Fibroblast of lung (primary cell): ENCODE measurements at regions not wholly inside any gene's neighbourhood (a gene's known extent, or its start where the extent isn't known, plus 50 kb on each side); places are given as distances from the start of the nearest gene placed in this dataset.
A peak's percentile ranks its signal among the peaks of the same experiment; 100 is the strongest.

ENCODE experiments used
- DNase-seq, 2 donors: peaks; one replicate each; pipeline versions ENCODE4 v3.0.0 to v3.0.0-alpha.2; 2010; ENCODE audit warnings: low read depth in 2 of 2
- H2AFZ ChIP-seq: 2 replicates; pipeline ENCODE4 v1.5.1; 2012; ENCODE audit warnings: low read length, control low read depth, inconsistent platforms
- H3K27ac ChIP-seq: 2 replicates; pipeline ENCODE4 v1.5.1; 2011; ENCODE audit warnings: low read length, control low read depth; ENCODE audit not compliant: insufficient read depth
- H3K27me3 ChIP-seq: 2 replicates; pipeline ENCODE4 v1.5.1; 2011; ENCODE audit warnings: mild to moderate bottlenecking, low read length; ENCODE audit not compliant: control insufficient read depth, insufficient read depth
- H3K36me3 ChIP-seq: 2 replicates; pipeline ENCODE4 v1.5.1; 2011; ENCODE audit warnings: low read length; ENCODE audit not compliant: control insufficient read depth, insufficient read depth
- H3K4me1 ChIP-seq: 2 replicates; pipeline ENCODE4 v1.5.1; 2011; ENCODE audit warnings: low read length; ENCODE audit not compliant: control insufficient read depth, insufficient read depth; ENCODE audit errors: extremely low read depth
- H3K4me2 ChIP-seq: 2 replicates; pipeline ENCODE4 v1.5.1; 2011; ENCODE audit warnings: low read length, control low read depth; ENCODE audit not compliant: insufficient read depth; ENCODE audit errors: extremely low read depth
- H3K4me3 ChIP-seq, 4 experiments: fragments of 200-600 bp in 1 of 4; sonication (generic) in 1 of 4; replicated peaks in 1 of 4; 2 replicates each; pipeline ENCODE4 v1.5.1; 2011 to 2016; ENCODE audit warnings: low read length in 4 of 4, low read depth in 3 of 4, mild to moderate bottlenecking in 3 of 4, control low read depth in 2 of 4, inconsistent platforms in 1 of 4, mixed read lengths in 1 of 4; ENCODE audit not compliant: insufficient read depth in 1 of 4; ENCODE audit errors: control extremely low read depth in 1 of 4
- H3K79me2 ChIP-seq: 2 replicates; pipeline ENCODE4 v1.5.1; 2012; ENCODE audit warnings: mild to moderate bottlenecking, low read length, inconsistent platforms; ENCODE audit not compliant: control insufficient read depth, insufficient read depth
- H3K9ac ChIP-seq: 2 replicates; pipeline ENCODE4 v1.5.1; 2011; ENCODE audit warnings: mild to moderate bottlenecking, low read length, control low read depth; ENCODE audit not compliant: insufficient read depth
- H3K9me3 ChIP-seq: 2 replicates; pipeline ENCODE4 v1.5.1; 2012; ENCODE audit warnings: low read depth, low read length; ENCODE audit not compliant: control insufficient read depth, insufficient read depth
- H4K20me1 ChIP-seq: 2 replicates; pipeline ENCODE4 v1.5.1; 2011; ENCODE audit warnings: low read length; ENCODE audit not compliant: control insufficient read depth, insufficient read depth; ENCODE audit errors: extremely low read depth
- CTCF ChIP-seq, 2 donors: IDR thresholded peaks in 1 of 2; conservative IDR thresholded peaks in 1 of 2; 1 replicate in 1 of 2; 2 replicates in 1 of 2; pipeline ENCODE4 v1.5.1; 2011 to 2012; ENCODE audit warnings: low read length in 2 of 2, control low read depth in 1 of 2, inconsistent platforms in 1 of 2, low read depth in 1 of 2, mild to moderate bottlenecking in 1 of 2
- EZH2 ChIP-seq: IDR thresholded peaks from 2 replicates; pipeline ENCODE4 v1.5.1; 2012; ENCODE audit warnings: low read length, control low read depth, mild to moderate bottlenecking; ENCODE audit errors: missing control alignments

DNA sequence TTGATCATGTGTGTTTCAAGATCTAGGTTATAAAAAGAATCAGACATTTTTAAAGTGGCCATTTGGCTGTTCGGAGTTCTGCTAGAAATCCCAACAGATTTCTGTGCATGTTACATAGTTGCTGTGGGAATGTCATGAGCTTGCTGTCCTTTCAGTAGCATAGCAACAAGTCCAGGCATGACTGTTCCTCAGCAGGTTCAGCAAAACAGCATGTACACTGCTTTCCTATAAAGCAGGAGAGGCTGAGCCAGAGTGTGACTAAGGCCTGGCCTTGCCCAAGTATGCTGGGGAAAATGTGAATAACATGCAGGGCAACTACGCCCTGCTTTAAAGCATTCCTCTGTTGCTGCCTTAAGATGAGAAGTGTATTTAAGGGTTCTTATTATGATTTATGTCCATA lies 217.1 kb upstream of the SMIM31 start:
- no peak for TF ChIP-seq EZH2
- no peak for TF ChIP-seq CTCF (conservative IDR thresholded peaks at IDR 0.05 in 1 of 2, IDR thresholded peaks at IDR 0.05 in 1 of 2; ENCODE audit: low read depth in 1 of 2, low read length in 2 of 2)
- no peak overlapping the region for H3K4me2 ChIP-seq

GRCh38 chr4:164538097-164538496 lies 215.8 kb upstream of the SMIM31 start:
- no peak for TF ChIP-seq CTCF (conservative IDR thresholded peaks at IDR 0.05 in 1 of 2, IDR thresholded peaks at IDR 0.05 in 1 of 2; ENCODE audit: low read depth in 1 of 2, low read length in 2 of 2)
- TF ChIP-seq EZH2: no peak
- no peak overlapping the region for H3K27ac ChIP-seq
- H3K4me1 ChIP-seq: no peaks in the 10 kb centered on the region

More for the DNA sequence above, 217.1 kb upstream of the SMIM31 start:
- Histone ChIP-seq H3K4me1 (no peaks in the 10 kb centered on the region), H3K36me3 (no peaks in the 10 kb centered on the region), H3K27me3 (no peaks in the 10 kb centered on the region), H4K20me1 (no peaks in the 10 kb centered on the region), H3K9me3 (no peaks in the 10 kb centered on the region), H3K27ac (no peak overlapping the region), H3K4me3 (no peak overlapping the region), H3K79me2 (no peaks in the 10 kb centered on the region), H3K9ac (no peak overlapping the region), H2AFZ (no peak overlapping the region)
- DNase-seq: peak; percentile 39 to 98

GRCh38 chr4:164540987-164541386 lies 212.9 kb upstream of the SMIM31 start:
- Histone ChIP-seq H3K36me3 (no peaks in the 10 kb centered on the region), H4K20me1 (no peaks in the 10 kb centered on the region), H3K9ac (no peak overlapping the region), H3K4me1 (no peaks in the 10 kb centered on the region), H3K4me2 (no peak overlapping the region), H3K27ac (no peak overlapping the region), H3K79me2 (no peaks in the 10 kb centered on the region), H2AFZ (no peak overlapping the region), H3K4me3 (no peak overlapping the region), H3K27me3 (no peaks in the 10 kb centered on the region), H3K9me3 (no peaks in the 10 kb centered on the region)
- no peak for DNase-seq
- no peak for TF ChIP-seq EZH2
- TF ChIP-seq CTCF (conservative IDR thresholded peaks at IDR 0.05 in 1 of 2, IDR thresholded peaks at IDR 0.05 in 1 of 2; ENCODE audit: low read depth in 1 of 2, low read length in 2 of 2): no peak

More at GRCh38 chr4:164538097-164538496, 215.8 kb upstream of the SMIM31 start:
- no peaks in the 10 kb centered on the region for H3K79me2 ChIP-seq
- no peak overlapping the region for H2AFZ ChIP-seq
- H4K20me1 ChIP-seq: no peaks in the 10 kb centered on the region
- H3K9ac ChIP-seq: no peak overlapping the region
- H3K4me3 ChIP-seq: no peak overlapping the region
- H3K27me3 ChIP-seq: no peaks in the 10 kb centered on the region
- no peaks in the 10 kb centered on the region for H3K36me3 ChIP-seq
- H3K4me2 ChIP-seq: no peak overlapping the region
- DNase-seq: no peak
- H3K9me3 ChIP-seq: no peaks in the 10 kb centered on the region
